SK-N-SH (cell line): ENCODE measurements at regions not wholly inside any gene's neighbourhood (a gene's known extent, or its start where the extent isn't known, plus 50 kb on each side); places are given as distances from the start of the nearest gene placed in this dataset.
"Not testable (repeated sequence)": the region's sequence is repeated elsewhere in the genome, so short reads cannot be mapped to it uniquely, and the experiment has no call there.

ENCODE experiments used
- CTCF ChIA-PET: fragments of 300-600, 350-600 bp; formaldehyde crosslinking; extraction: SDS; loops from one replicate; lab custom pipeline; 2021; lab: Yijun Ruan, JAX
- POLR2A ChIA-PET: fragments of 350-600 bp; sonication (Branson Sonifier 250); formaldehyde crosslinking; extraction: SDS; loops from one replicate; lab custom pipeline; 2020; ENCODE audit warnings: antibody characterized with exemption, inconsistent platforms; lab: Yijun Ruan, JAX
- DNase-seq: peaks from one replicate; pipeline ENCODE4 v3.0.0; 2012
- H2AFZ ChIP-seq: fragments of 200-600 bp; sonication (generic); 2 replicates; pipeline ENCODE4 v1.8.1; 2016; ENCODE audit warnings: antibody characterized with exemption, mild to moderate bottlenecking, low read depth
- H3F3A ChIP-seq: fragments of 200-600 bp; sonication (generic); replicated peaks from 2 replicates; pipeline ENCODE3; 2016; ENCODE audit warnings: antibody characterized with exemption, mild to moderate bottlenecking; ENCODE audit not compliant: insufficient read depth
- H3K27ac ChIP-seq, 2 experiments: fragments of 200-500 bp in 1 of 2; fragments of 200-600 bp in 1 of 2; sonication (Bioruptor generic) in 1 of 2; sonication (generic), shearing (Covaris generic) in 1 of 2; 2 replicates each; pipeline versions ENCODE4 v1.5.1 to v1.6.1; 2014 to 2016; ENCODE audit warnings: low read depth in 2 of 2, inconsistent platforms in 1 of 2, low read length in 1 of 2, mild to moderate bottlenecking in 1 of 2, mixed read lengths in 1 of 2
- H3K27me3 ChIP-seq: fragments of 200-600 bp; sonication (generic), shearing (Covaris generic); 2 replicates; pipeline ENCODE4 v1.6.1; 2016; ENCODE audit warnings: mixed run types; ENCODE audit not compliant: insufficient read depth
- H3K36me3 ChIP-seq, 2 experiments: fragments of 200-500 bp in 1 of 2; fragments of 200-600 bp in 1 of 2; sonication (Bioruptor generic) in 1 of 2; sonication (generic) in 1 of 2; replicated peaks in 1 of 2; 2 replicates each; pipeline versions ENCODE3 to v1.5.1; 2014 to 2016; ENCODE audit warnings: low read length in 1 of 2, mild to moderate bottlenecking in 1 of 2; ENCODE audit not compliant: insufficient read depth in 2 of 2, control insufficient read depth in 1 of 2
- H3K4me1 ChIP-seq, 2 experiments: fragments of 200-500 bp in 1 of 2; fragments of 200-600 bp in 1 of 2; sonication (Bioruptor generic) in 1 of 2; sonication (generic), shearing (Covaris generic) in 1 of 2; 2 replicates each; pipeline versions ENCODE4 v1.5.1 to v1.6.1; 2014 to 2016; ENCODE audit warnings: low read depth in 1 of 2, low read length in 1 of 2, mixed run types in 1 of 2; ENCODE audit not compliant: insufficient read depth in 2 of 2, control insufficient read depth in 1 of 2
- H3K4me2 ChIP-seq: fragments of 200-600 bp; sonication (generic), shearing (Covaris generic); 2 replicates; pipeline ENCODE4 v1.6.1; 2017; ENCODE audit warnings: mixed run types
- H3K4me3 ChIP-seq, 2 experiments: fragments of 200-500 bp in 1 of 2; fragments of 200-600 bp in 1 of 2; sonication (Bioruptor generic) in 1 of 2; sonication (generic), shearing (Covaris generic) in 1 of 2; 2 replicates each; pipeline versions ENCODE4 v1.5.1 to v1.8.1; 2014 to 2016; ENCODE audit warnings: low read depth in 2 of 2, inconsistent platforms in 1 of 2, low read length in 1 of 2, mild to moderate bottlenecking in 1 of 2, mixed read lengths in 1 of 2, moderate library complexity in 1 of 2
- H3K79me2 ChIP-seq: fragments of 200-600 bp; sonication (generic); 2 replicates; pipeline ENCODE4 v1.8.1; 2017; ENCODE audit warnings: mild to moderate bottlenecking; ENCODE audit not compliant: insufficient read depth
- H3K9ac ChIP-seq: fragments of 200-600 bp; sonication (generic); 2 replicates; pipeline ENCODE4 v1.6.1; 2017; ENCODE audit warnings: mixed run types
- H3K9me2 ChIP-seq: fragments of 200-600 bp; sonication (generic); 2 replicates; pipeline ENCODE4 v1.6.1; 2017; ENCODE audit warnings: mixed run types
- H3K9me3 ChIP-seq: fragments of 200-600 bp; sonication (generic); 2 replicates; pipeline ENCODE4 v1.6.1; 2017; ENCODE audit warnings: mixed run types, mild to moderate bottlenecking, moderate library complexity
- H4K20me1 ChIP-seq: fragments of 200-600 bp; sonication (generic); 2 replicates; pipeline ENCODE4 v1.6.1; 2017; ENCODE audit warnings: mild to moderate bottlenecking, mixed run types; ENCODE audit not compliant: insufficient read depth
- CHD2 ChIP-seq: fragments of 150-350 bp; IDR thresholded peaks from 2 replicates; pipeline ENCODE4 v1.6.1; 2018; ENCODE audit warnings: low read length; ENCODE audit not compliant: partially characterized antibody
- FOSL2 ChIP-seq: IDR thresholded peaks from 2 replicates; pipeline ENCODE4 v1.4.0; 2012; ENCODE audit warnings: low read depth, mild to moderate bottlenecking, moderate library complexity, borderline replicate concordance
- FOXJ3 ChIP-seq: sonication (generic); formaldehyde crosslinking; IDR thresholded peaks from 2 replicates; pipeline ENCODE4 v1.5.1; 2020; ENCODE audit warnings: mild to moderate bottlenecking, missing genetic modification reagents
- FOXM1 ChIP-seq: IDR thresholded peaks from 2 replicates; pipeline ENCODE4 v1.4.0; 2012; ENCODE audit warnings: low read depth, mild to moderate bottlenecking
- JUND ChIP-seq: IDR thresholded peaks from 2 replicates; pipeline ENCODE4 v1.4.0; 2012
- MAX ChIP-seq: IDR thresholded peaks from 2 replicates; pipeline ENCODE4 v1.4.0; 2012; ENCODE audit warnings: low read depth
- POLR2AphosphoS5 ChIP-seq: IDR thresholded peaks from 2 replicates; pipeline ENCODE4 v1.6.1; 2012; ENCODE audit warnings: low read depth, low read length
- RCOR1 ChIP-seq: fragments of 150-350 bp; IDR thresholded peaks from 2 replicates; pipeline ENCODE4 v1.6.1; 2017; ENCODE audit warnings: antibody characterized with exemption, low read length
- RFX5 ChIP-seq: IDR thresholded peaks from 2 replicates; pipeline ENCODE4 v1.6.1; 2012; ENCODE audit warnings: mild to moderate bottlenecking, improper control_type of control experiment, low read length
- RXRA ChIP-seq: IDR thresholded peaks from 2 replicates; pipeline ENCODE4 v1.4.0; 2012; ENCODE audit warnings: low read depth, mild to moderate bottlenecking, borderline replicate concordance
- TAF1 ChIP-seq: IDR thresholded peaks from 2 replicates; pipeline ENCODE4 v1.6.1; 2012; ENCODE audit warnings: low read depth, mild to moderate bottlenecking, low read length, moderate library complexity, borderline replicate concordance
- TEAD4 ChIP-seq: IDR thresholded peaks from 2 replicates; pipeline ENCODE4 v1.4.0; 2012; ENCODE audit warnings: mild to moderate bottlenecking, borderline replicate concordance; ENCODE audit not compliant: insufficient read depth
- USF1 ChIP-seq: IDR thresholded peaks from 2 replicates; pipeline ENCODE4 v1.4.0; 2012; ENCODE audit warnings: low read depth, borderline replicate concordance
- WGBS: methylation state at CpG from one replicate; pipeline ENCODE4 v1.1.6; 2017; ENCODE audit warnings: low lambda C conversion rate; 5-methylcytosine and 5-hydroxymethylcytosine counted together

GRCh38 chr20:52425253-52425652 lies 233.7 kb upstream of the ZFP64 start:
- Histone ChIP-seq H3K4me1 (no peaks in the 10 kb centered on the region), H3K9me2 (no peaks in the 10 kb centered on the region), H3F3A (peaks cover 16% of the 10 kb centered on the region)
- WGBS: 62% methylated on average over 9 of the region's 9 CpGs
- no peak for TF ChIP-seq TAF1
- TF ChIP-seq FOXM1: no peak
- TF ChIP-seq RFX5: no peak
- no peak for TF ChIP-seq RXRA
- TF ChIP-seq CHD2: no peak
- no peak for TF ChIP-seq USF1
- no peak for TF ChIP-seq MAX
- no peak for TF ChIP-seq RCOR1
- no peak for TF ChIP-seq TEAD4
- TF ChIP-seq POLR2AphosphoS5: no peak
- TF ChIP-seq FOXJ3 (CRISPR knock-in tag): no peak
- TF ChIP-seq FOSL2: no peak
- no peak for TF ChIP-seq JUND
- TF ChIP-seq, all 33 proteins: peak for 0
- no peak overlapping the region for H3K9ac ChIP-seq
- no peak for DNase-seq
- POLR2A ChIA-PET: no interaction called here
- H4K20me1 ChIP-seq: no peaks in the 10 kb centered on the region
- no peak overlapping the region for H3K27ac ChIP-seq
- no peaks in the 10 kb centered on the region for H3K27me3 ChIP-seq
- no peaks in the 10 kb centered on the region for H3K9me3 ChIP-seq
- CTCF ChIA-PET: no interaction called here
- H2AFZ ChIP-seq: no peak overlapping the region
- H3K4me2 ChIP-seq: no peak overlapping the region
- no peaks in the 10 kb centered on the region for H3K79me2 ChIP-seq
- no peak overlapping the region for H3K4me3 ChIP-seq
- H3K36me3 ChIP-seq: no peaks in the 10 kb centered on the region

GRCh38 chr20:52424357-52424942 lies 232.9 kb upstream of the ZFP64 start:
- peaks cover 16% of the 10 kb centered on the region for H3F3A ChIP-seq
- H3K9me2 ChIP-seq, H3K9me3 ChIP-seq, H3K4me3 ChIP-seq, POLR2A ChIA-PET, H3K27me3 ChIP-seq, H3K79me2 ChIP-seq, H3K36me3 ChIP-seq, DNase-seq, H3K4me2 ChIP-seq, H3K9ac ChIP-seq, CTCF ChIA-PET, H3K4me1 ChIP-seq, H2AFZ ChIP-seq, H4K20me1 ChIP-seq, H3K27ac ChIP-seq: not testable (repeated sequence)
- 75% methylated on average over 6 of the region's 6 CpGs for WGBS

GRCh38 chr20:52423536-52424140 lies 232.1 kb upstream of the ZFP64 start:
- H3K79me2 ChIP-seq, H3K9me3 ChIP-seq, H4K20me1 ChIP-seq, H2AFZ ChIP-seq, POLR2A ChIA-PET, H3K4me1 ChIP-seq, DNase-seq, CTCF ChIA-PET, H3K4me2 ChIP-seq, H3K27me3 ChIP-seq, H3K36me3 ChIP-seq, H3K27ac ChIP-seq, H3K9ac ChIP-seq, H3K9me2 ChIP-seq, H3K4me3 ChIP-seq: not testable (repeated sequence)
- H3F3A ChIP-seq: peaks cover 16% of the 10 kb centered on the region
- WGBS: 67% methylated on average over 4 of the region's 4 CpGs
